Occipital lobe (tissue), 1 donor: ENCODE measurements at regions not wholly inside any gene's neighbourhood (a gene's known extent, or its start where the extent isn't known, plus 50 kb on each side); places are given as distances from the start of the nearest gene placed in this dataset.

Experiments
- DNase-seq: peaks from one replicate; lab custom pipeline; 2025; lab: John Stamatoyannopoulos, UW

- DNase-seq = no peak
Observed at GRCh38 chr5:104297076-104297475, 734.5 kb upstream of the NUDT12 start.

GRCh38 chr5:104295991-104296390, 733.4 kb upstream of the NUDT12 start:
- no peak for DNase-seq

DNA sequence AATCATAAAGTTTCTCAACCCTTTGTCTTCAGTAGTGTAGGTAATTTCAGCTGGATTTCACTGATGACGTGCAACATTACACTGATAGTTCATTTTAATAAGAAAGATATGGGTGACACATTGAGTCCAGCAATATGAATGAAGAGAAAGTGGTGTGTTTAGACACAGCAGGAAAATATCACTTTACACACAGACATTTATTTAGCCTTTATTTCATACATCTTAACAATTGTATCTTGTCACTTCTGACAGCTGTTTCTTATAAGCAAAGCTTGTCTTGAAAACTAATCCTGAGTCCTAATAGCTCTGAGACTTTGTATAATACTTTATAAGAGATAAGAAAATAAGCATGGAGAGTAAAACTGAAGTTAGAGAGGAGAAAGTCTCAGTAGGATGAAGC, 720.5 kb upstream of the NUDT12 start:
- no peak for DNase-seq

- DNase-seq = no peak
Observed at GRCh38 chr5:104273725-104274124, 711.1 kb upstream of the NUDT12 start.

DNA sequence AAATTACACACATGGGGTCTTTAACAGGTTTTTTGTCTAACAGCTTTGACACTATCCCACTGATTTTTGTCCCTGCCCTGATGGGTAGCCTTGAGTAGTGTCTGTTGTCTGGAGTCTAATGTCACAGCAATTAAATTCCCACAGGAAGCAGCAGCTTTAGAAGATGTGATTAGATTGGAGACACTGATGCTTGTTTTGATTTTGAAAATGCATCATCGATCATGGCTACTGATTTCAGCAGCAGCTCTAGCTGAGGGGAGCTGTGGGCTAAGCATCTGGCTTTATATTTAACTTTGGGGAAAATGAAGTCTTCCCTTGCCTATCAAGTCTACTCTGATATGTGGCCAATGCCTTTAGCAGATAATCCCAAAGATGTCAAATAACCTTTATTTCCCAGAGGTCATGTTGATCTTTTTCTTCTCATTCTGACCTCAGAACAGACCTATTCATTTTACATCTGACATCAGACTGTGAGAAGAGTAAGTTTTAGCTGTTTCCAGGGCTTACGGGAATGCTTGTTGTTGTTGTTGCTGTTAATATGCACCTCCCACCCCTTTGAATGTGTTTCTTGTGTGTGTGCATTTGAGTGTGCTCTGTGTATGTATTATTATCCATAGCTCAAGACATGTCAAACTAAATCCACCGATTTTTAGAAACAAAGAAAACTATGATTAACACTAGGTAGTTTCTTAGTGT, 704.9 kb upstream of the NUDT12 start:
- no peak for DNase-seq

- no peak for DNase-seq
Observed at GRCh38 chr5:104266161-104266560, 703.6 kb upstream of the NUDT12 start.

DNA sequence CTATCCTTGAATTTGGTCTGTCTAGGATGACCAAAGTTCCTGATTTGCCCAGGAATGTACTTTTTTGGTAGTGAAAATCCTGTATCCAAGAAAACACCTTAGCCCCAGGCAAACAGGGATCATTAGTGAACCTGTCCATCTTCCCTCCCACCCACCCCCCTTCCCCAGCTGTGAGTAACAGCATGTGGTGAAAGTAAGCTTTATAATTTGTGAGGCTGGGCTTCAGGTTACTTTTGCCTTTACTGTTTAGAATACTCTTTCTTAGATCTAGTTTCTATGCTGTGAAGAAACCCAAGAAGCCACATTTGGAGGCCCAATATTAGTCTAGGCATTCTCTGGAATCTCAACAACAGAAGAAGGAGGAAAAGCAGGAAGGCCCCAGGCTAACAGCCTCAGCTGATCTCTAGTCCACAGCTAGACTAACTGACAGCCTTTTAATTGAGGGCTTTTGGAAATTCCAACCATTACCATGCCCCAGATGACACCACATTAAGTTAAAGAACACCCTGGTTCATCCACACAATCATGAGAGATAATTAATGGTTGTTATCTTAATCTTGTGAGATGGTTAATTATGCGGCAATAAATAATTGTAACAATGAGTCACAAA, 703.0 kb upstream of the NUDT12 start:
- DNase-seq = no peak

DNA sequence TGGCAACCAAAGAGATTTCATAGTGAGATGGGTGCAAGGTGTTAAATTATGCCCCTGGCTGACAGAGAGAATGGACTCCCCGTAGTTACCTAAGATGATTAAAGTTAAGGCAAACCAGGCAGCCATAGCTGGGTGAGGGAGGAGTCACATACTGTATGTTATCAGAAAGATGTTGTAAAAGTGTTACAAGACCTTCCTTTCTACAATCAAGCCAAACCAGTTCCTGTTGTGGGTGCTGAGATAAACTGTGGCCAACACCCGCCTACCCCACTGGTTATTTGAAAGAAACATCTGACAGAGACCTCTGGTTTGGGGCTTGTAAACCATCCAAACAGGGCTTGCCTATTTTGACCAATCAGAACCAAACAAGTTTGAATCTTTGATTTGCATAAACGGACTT, 684.7 kb upstream of the NUDT12 start:
- DNase-seq = no peak

DNA sequence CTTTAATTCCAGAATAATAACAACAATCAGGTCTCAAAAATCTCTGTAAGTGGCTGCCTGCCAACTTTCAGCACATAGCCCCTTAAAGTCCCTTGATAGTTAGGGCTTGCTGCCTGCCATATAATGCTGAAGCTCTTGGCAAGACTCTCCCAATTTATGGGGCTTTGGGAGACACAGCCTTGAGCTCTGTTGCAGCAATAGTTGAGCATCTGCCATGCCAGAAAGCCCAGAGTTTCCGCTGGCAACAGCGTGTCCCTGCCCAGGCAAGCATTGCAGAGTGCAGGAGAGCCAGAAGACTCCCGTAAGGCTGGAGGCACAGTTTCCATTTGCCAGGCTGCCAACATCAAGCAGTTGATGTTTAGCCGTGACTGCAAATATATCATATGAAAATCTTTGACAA, 678.5 kb upstream of the NUDT12 start:
- DNase-seq = peak; percentile 9

DNA sequence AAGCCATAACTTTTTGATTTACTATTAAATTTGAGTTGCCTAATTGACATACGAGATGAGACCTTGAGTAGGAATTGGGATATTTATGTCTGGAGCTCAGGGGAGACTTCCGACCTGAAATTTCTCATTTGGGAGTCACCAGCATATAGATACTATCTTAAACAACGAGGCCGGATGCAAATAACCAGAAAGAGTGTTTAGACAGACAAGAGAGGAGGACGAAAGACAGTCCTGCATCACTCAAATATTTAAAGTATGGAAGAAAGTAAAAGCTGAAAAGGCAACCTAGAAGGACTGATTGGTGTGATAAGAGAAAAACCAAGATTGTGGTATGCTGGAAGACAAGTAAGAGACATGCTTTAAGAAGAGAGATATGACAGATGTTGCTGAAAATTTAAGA, 675.0 kb upstream of the NUDT12 start:
- no peak for DNase-seq

DNA sequence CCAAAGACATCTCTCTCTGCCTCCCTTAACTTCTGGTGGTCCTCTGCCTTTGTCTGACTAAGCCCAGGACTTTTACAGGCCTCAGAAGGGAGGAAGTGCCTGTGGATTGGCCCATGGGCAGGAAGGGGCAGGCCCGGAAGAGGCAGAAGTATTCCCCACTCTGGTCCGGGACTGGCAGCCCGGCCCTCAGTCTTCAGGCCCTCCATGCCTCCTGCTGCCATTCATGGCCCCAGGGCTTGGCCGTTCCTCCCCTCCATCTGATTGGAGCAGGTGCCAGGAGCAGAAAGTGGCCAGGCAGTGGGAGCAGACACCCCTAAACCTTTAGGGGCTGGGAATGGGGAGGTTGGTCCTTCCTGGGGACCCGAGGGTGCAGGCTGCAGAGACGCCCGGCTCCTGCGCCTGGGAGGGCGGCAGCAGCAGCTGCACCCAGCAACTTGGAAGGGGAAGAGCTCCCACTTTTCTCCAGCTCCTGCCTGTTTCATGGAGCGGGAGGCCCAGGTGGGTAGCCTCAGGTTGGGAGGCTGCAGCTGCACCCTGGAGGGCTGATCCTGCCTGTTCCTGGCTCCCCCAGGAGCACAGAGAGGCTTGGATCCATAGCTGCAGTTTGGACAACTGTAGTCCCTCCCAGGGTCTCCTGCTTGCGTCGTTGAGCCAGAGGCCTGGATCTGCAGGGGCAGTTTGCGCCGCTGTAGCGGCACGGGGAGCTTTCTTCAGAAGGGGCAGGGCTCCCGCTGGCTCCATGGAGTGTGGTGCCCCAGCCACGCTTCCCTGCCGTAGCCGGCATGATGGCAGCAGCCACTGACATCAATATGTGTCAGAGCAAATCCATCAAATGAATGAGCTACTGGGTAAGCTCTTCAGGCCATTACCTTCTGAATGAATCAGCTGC, 661.5 kb upstream of the NUDT12 start:
- DNase-seq = no peak

- DNase-seq = no peak
Observed at GRCh38 chr5:104218200-104218599, 655.6 kb upstream of the NUDT12 start.

DNA sequence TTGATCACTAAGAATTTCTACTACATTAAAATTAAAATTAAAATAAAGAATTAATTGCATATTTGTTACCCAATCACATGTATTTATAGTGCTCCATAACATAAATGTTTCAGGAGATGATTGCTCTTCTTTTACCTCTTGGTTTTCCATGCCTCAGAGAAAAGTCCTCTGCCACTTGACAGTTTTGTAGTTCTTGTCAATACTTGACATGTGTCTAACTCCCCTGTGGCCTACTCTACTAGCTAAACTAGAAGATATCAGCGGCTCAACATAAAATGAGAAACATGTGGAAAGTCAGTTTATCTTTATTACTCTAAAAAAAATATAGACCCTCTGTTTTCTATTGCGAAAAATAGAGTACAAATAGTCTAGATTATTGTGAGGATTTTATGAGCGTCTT, 650.6 kb upstream of the NUDT12 start:
- no peak for DNase-seq

DNA sequence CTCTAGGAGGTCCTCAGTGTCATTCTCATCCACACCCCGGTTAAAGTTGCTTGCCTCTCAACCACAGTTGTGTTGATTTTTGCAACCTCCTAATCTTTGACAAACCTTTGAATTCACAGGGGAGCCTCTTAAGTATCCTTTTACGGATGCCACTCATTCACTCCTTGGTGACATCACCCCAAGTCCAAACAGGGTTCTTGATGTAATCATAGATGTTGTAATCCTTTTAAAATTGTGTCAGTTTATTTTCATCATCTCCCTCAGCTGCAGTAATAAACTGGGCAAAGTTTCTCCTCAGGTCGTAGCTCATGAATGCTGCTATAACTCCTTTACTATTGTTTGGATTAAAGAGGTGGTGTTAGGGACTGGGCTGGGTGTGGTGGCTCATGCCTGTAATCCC, 637.2 kb upstream of the NUDT12 start:
- no peak for DNase-seq

GRCh38 chr5:104198156-104198555, 635.6 kb upstream of the NUDT12 start:
- DNase-seq = no peak

DNA sequence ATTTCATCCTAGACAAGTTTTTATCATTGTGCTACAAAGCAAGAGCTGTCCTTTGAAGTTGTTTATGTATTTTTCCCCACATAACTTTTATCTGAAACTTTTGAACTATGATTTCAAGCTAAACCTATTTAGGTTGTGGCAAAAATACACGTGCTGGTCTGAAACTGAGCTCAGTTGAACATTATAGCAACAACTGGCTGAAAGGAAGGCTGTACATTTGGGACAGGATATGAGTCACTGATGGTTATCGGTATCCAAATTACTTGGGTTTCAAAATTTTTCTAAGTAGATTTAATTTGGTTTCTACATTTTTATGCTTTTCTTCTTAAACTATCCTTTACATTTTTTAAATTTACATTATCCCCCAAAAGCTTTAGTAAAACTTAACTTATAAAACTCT, 627.3 kb upstream of the NUDT12 start:
- DNase-seq = no peak

DNA sequence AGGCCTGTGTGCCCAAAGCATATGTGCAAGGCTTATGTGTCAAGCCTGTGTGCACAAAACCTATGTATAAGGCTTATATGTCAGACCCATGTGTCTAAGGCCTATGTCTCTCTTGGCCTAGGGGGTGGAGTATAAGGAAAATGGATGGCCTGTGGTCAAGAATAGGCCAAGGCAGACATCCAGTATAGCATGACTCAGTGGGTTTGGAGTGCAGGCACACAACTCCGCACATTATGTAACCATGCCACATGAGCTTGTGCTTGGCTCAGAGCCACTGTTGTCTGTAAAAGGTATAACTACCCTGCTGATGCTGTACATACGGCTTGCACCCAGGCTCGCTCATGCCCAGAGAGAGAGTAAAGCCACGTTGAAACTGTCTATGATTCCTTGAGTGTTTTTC, 626.4 kb upstream of the NUDT12 start:
- DNase-seq = no peak

GRCh38 chr5:104187656-104188055, 625.1 kb upstream of the NUDT12 start:
- no peak for DNase-seq

GRCh38 chr5:104186510-104186909, 623.9 kb upstream of the NUDT12 start:
- no peak for DNase-seq

DNA sequence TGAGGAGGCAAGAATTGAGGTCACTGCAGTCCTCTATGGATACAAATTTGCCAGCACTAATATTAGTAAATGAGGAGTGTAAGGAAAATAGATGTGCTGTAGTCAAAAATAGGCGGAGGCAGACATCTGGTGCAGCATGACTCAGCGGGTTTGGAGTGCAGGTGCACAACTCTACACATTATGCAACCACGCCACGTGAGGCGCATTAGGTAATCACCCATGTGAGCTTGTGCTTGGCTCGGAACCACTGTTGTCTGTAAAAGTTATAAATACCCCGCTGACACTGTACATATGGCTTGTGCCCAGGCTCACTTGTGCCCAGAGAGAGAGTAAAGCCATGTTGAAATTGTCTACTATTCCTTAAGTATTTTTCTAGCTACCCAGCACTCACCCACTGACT, 623.5 kb upstream of the NUDT12 start:
- no peak for DNase-seq

GRCh38 chr5:104184264-104184663, 621.7 kb upstream of the NUDT12 start:
- no peak for DNase-seq

- no peak for DNase-seq
Observed at GRCh38 chr5:104178829-104179456, 616.4 kb upstream of the NUDT12 start.
